HG02571 (cell line): ENCODE measurements at regions not wholly inside any gene's neighbourhood (a gene's known extent, or its start where the extent isn't known, plus 50 kb on each side); places are given as distances from the start of the nearest gene placed in this dataset.

ENCODE experiments used
- ATAC-seq: cut with Tn5 transposase; IDR thresholded peaks from one replicate; pipeline ENCODE4 v1.9.1; 2021; ENCODE audit warnings: mild to moderate bottlenecking, moderate library complexity; ENCODE audit not compliant: unreplicated experiment

DNA sequence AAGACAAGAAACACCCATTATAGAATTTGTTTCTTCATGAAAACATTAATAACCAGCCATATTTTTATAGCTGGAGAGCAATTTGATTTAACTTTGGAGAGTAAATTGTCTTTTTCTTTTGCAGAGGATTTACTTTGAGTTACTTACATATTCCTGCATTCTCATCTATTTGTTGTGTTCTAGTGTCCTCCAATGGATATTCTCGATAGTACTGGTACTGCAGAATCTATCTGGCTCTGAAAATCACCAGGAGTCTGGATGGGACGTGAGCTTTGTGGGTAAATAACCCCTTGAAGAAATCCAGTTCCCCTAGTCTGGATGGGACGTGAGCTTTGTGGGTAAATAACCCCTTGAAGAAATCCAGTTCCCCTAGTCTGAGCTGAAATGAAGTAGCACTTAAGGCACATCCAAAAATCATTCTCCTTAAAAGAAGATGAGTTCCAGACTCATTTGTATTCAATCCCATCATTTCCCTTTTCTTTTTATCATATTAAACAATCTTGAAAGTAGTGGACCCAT is 294.1 kb upstream of the UBE2E2 start:
- no peak for ATAC-seq

DNA sequence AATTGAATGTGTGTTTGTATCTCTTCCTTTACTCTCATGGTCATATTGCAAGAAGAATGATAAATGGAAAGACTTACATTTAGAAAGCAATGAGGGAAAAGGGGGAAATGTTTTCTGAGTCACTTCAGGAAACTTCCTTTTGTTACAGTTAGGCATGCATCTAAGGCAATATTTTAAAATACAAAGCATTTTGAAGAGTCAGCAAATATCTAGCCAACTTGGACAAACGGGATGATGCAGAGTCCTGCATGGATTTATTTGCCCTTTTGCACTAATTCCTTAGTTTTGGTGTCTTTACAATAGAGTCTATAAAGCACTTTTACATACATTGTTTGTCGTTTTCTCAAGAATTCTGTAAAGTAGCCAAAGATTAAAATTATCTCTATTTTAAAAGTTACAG is 286.2 kb upstream of the UBE2E2 start:
- no peak for ATAC-seq

DNA sequence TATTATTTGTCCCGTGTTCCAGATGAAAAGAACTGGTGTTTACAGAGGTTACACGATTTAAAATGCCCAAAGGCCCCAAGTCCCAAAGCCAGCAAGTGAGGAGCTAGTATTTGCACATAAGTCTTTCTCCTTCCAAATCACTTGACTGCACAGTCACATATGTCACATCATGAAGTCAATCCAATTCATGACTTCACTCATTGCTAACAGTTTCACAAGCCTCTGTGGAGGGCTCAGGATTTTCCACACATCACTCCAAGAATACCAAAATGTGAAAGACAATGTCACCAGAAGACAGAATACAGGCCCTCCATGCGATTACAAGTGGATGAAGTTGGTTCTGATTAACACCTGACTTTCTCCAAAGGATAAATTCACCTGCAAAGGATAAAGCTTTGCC is 283.1 kb upstream of the UBE2E2 start:
- ATAC-seq: no peak

DNA sequence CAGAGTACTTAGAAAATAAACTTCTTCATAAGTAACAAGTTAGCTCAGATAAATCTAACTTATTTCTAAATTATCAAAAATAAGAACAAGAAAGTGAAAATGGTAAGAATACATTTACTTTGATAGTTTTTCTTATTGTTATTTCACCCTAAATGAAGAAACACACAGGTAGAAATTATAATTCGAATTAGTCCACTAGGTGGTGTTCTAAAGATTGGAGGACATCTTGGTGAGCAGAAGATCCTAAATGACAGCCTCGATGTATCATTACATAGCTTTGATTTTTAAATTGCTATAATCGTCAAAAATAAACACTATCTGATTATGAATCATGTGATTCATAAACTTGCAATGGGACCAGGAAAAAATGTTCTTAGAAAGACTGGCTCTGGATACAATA is 280.8 kb upstream of the UBE2E2 start:
- ATAC-seq: no peak

DNA sequence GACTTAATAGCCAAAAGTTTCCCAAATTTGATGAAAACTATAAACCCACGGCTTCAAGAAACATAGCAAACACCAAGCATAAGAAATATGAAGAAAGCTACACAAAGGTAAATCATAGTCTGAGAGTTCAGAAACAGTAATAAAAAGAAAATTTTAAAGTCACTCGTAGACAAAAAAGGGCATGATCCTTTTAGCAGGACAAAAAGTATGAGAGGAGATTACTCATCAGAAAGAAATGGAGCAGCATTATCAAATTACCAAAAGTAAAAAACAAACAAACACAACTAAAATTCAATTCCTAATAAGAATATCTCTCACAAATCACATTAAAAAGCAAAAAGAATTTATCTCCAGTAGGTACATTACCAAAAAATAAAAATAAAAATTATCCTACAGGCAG is 279.4 kb upstream of the UBE2E2 start:
- no peak for ATAC-seq

DNA sequence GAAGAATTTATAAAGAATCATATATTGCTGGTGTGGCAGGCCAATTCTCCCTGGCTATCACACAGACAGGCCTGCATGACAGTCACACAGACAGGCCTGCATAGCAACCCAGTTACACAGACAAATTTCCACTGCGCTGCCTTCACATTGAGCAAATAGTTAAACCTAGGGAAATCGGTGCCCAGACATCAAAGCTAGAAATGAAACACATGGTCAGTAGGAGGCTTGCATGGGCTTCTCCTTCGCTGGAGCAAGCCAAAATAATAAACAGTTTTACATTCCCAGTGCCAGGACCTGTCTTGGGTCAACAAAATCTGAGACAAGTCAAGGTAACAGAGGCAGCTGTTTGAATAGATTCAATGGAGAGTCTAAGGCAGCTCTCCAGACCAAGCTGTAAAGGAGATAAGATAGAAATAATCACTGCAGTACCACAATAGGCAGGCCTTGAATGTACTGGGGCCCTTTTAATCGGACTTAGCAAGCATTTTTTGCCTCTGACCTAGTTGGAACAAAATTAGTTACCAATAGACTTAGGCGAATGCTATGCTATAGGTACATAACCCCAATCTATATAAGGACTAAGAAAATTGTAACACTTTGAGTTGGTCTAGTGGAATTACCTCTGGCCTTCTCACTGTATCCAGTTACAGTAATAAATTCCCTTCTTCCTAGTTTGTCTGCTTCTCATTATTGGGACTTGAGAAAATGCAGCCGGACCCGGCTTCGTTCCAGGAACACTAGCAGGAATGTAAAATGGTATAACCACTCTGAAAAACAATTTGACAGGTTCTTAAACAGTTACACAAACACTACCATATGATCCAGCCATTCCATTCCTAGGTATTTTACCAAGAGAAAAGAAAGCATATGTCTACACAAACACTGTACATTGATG is 274.7 kb upstream of the UBE2E2 start:
- no peak for ATAC-seq

DNA sequence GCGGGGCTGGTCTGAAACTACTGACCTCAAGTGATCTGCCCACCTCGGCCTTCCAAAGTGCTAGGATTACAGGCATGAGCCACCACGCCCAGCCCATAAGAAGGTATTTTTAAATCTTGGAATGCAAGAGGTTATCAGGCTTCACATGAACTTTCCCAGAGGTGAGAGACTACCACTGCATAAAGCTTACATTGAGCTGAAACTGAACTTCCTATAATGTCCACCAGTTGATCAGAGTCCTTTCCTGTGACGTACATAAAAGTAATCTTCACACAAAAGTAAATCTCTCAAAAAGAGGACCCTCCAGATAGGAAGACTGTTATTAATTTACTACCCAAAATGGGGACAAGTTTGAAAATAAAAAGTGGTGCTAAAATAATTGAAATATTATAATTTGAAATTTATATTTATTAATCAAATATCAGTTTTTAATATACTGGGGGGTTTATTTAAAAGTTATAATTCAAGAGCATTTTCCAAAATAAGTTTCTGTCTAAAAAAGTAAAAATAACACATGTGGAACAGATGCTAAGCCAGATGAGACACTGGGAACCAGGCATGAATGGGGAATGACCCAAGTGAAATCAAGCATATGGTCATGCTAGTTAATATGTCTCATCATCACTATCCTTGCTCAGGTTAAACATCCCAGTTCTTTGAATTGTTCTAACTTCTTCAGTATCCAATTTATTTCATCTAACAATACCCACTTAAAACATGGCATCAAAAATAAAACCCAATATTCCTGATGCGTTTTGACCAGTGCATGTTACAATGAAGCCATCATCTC is 269.9 kb upstream of the UBE2E2 start:
- ATAC-seq: no peak

DNA sequence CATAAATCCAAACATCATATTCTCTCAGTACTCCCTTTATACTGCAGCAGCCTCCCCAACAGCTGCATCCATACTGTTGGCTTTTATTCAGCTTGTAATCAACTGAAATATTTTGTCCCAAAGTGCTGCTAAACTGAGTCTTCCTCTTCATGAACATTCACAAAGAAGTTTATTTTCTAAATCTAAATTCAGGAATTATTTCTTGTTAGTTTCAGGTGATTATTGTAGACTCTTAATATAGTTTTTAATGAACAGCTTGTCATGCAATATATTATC is 269.3 kb upstream of the UBE2E2 start:
- no peak for ATAC-seq

DNA sequence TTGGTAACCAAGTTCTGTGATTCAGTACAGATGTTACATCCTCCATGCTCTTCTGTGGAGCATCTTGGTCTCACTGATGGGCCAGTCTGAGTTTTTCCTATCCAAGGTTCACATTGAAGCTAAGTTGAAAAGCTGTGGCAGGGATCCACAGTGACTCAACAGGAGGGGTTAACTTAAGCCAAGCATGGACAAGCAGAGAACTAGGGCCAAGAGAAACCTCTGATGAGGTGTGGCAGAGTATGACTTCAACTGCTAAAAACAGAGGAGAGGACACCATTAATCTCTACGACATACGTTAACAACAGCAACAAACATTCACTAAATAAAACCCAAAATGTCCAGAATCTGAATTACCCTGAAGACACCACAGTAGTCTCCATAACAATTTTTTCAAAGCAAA is 268.1 kb upstream of the UBE2E2 start:
- no peak for ATAC-seq

DNA sequence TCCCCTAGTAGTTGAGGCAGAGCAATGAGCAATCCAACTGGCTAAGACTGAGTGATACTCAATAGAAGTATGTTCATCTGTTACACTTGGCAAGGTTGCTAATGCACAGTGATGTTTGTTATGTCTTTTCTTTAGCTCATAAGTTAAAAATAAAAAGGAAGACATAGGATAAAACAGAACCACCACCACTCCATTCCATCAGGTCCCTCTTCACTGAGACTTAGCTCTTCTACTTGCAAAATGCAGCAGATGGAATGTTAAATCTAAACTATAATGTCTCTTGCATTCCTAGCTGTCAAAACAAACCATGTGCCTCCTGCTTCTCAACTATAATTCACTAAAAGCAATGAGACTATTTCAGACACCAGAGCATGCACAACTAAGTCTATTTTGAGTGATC is 265.6 kb upstream of the UBE2E2 start:
- no peak for ATAC-seq

DNA sequence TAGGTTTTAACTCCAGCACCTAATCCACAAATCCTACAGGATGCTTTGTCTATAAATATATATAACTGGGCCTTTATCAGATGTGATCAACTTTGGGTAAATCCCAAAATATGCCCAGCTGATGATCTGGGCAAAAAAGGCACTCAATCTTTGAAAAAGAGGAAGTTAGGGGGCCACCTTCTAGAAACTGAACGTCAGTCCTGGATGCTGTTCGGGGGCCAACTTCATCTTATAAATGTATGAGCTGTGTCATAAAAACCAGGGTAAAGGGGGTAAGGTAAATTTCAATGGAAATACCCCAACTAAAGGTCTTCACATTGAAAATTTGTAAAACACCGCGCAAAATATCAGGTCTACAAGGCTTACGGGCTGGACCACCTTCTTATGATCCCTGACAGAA is 264.4 kb upstream of the UBE2E2 start:
- no peak for ATAC-seq

DNA sequence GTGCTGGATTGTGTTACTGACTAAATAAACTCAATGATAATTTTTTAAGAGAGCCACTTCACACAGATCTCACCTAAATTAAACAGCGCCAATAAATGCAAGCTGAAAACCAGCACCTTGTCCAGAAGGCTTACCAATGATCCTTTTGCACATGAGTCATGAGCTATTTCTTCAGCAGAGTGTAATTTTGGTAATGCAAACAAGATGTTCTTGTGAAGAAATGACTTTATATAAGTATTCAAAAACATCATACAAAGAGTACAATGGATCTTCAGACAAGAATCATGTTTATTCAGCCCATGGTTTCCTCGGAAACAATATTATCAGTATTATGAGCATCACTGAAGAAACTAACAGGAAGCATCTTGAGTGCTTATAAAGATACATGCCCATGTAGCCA is 263.8 kb upstream of the UBE2E2 start:
- no peak for ATAC-seq

DNA sequence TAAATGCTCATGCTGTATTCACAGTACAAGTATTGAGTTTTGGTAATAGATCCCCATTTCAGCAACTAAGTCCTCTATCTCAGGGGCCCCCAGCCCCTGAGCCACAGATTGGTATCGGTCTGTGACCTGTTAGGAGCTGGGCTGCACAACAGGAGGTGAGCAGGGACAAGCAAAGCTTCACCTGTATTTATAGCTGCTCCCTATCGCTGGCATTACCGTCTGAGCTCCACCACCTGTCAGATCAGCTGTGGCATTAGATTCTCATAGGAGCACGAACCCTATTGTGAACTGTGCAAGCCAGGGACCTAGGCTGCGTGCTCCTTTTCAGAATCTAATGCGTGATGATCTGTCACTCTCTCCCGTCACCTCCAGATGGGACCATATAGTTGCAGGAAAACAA is 262.8 kb upstream of the UBE2E2 start:
- no peak for ATAC-seq

DNA sequence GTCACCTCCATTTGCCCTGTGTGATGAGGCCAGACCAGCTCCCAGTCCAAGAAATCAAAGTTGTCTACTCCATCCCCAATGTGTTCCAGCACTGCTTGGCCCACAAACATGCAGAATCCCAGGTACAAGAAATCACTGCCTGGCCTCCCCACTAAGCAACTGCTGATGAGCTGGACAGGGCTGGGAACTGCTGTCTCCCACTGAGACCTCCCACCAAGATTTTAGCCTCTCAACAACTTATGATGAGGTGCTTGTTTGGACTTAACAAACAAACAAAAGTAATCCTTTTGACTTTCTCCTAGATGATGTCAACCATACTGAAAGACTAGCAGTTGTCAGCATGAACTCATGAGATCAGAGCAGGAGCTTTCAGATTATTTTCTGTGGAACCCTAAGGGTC is 260.1 kb upstream of the UBE2E2 start:
- no peak for ATAC-seq

DNA sequence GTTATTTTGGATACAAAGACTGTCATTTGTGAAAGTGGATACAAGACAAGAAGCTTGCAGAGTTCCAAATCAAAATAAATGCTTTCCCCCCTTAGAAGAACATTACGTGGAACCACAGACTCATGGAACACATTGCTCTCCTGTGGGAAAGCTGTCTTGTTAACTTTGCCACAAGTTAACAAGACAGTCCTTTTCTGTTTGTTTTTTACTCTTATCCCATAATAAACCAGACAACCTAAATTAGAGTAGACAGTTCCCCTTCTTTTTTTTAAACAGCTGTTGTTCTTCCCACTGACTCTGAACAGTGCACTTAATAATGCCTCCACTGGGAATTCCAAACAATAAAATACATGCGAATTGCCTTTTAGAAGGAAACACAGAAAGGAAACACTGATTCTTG is 255.3 kb upstream of the UBE2E2 start:
- ATAC-seq: no peak

DNA sequence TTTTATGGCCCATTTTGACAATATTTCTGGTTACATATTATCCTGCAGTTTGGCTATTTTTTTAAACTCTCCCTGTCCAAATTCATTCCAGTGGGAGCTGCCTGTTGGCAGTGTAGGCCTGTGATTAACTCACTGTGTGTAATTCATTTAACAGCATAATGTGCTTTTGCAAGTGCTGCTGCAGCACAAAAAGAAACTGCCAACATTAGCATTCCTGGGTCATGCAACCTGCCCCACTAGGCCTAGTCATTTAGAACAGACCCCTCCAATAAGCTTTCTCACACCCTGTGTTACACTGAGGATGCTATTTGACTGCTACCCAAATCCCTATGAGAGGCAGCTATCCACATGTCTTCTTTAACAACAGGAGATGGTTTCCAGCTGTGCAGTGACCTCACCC is 251.2 kb upstream of the UBE2E2 start:
- ATAC-seq: no peak

DNA sequence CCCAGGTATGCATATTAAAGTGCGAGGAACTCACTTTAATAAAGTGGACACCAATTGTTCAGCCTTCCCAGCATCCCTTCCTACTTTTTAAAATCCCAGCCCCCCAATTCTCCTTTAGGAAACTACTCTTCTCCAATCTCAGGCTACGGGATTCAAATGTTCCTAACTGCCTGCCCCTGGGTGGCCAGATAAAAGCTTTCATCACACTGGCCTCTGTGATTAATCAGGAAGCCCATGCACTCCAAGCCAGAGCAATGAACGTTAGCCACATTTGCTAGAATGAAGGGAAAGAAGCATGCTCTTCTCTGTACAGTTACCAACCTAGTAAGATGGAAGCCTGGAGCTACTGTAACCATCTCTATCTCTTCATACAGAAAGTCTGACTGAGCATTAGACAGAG is 250.3 kb upstream of the UBE2E2 start:
- ATAC-seq: no peak

DNA sequence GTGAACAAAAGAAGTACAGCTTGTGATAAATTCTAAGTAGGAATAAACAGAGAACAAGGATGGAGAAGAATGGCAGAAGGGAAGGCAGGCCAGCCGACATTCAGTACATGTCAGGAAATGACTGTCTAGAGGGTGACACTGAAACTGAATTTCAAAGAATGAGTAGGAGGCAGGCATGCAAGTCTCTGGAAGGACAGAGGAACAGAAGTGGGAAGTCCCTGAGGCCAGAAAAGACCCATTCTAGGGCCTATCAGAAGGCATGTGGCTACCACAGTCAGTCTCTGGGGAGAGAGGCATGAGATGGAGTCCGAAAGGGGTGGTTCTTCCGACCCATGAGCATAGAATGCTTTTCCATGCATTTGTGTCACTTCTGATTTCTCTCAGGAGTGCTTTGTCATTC is 243.5 kb upstream of the UBE2E2 start:
- ATAC-seq: peak; percentile 97

DNA sequence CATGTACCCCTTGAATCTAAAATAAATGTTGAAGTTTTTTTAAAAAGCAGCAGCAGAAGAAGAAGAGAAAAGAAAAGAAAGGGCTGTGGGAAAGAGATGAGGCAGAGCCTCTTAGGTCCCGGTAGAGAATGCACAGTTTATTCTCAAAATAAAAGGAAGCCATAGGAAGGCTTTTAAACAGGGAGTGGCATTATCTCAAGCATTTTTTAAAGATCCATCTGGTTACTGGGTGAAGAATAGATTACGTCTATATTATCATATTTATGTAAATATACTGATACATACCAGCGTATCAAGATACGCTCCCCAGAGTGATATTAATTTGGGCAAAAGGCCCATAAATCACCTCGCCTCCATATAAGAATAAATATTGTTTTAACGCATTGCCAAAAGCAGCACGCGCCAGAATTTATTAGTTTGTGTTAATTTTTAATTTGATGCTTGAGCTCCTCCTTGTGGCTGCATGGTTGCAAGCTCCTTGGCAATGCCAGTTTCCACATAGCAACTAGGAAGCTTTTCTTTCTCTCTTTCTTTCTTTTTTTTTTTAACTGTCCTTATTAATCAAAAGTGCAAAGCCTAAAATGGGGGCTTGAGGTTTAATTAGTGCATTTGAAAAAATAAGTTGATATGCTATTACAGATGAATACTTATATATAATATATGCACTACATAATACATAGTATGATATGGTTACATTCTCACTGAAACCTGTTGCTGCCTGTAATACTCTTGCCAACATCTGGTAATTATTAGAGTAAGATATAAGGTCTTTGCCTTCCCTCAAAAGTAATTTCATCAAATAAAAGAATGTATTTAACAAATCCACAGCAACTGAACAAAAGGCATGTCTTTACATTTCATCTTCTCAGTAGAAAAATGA is 242.8 kb upstream of the UBE2E2 start:
- peak; percentile 34 for ATAC-seq

DNA sequence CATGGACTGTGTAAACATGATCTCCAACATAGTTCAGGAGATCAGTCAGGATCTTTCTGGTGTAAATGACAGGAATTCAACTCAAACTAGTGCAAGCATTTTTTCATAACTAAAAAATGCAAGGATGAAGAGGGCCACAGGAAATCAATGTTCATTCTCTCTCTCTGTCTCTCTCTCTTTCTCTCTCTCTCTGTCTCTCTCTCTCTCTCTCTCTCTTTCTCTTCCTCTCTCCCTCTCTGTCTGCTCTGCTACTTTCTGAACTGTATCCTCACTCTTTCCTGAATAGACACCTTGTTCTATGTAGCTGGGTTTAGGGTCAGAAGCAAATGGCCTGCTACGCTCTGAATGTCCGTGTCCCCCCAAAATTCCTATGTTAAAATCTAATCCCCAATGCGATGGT is 240.9 kb upstream of the UBE2E2 start:
- no peak for ATAC-seq

DNA sequence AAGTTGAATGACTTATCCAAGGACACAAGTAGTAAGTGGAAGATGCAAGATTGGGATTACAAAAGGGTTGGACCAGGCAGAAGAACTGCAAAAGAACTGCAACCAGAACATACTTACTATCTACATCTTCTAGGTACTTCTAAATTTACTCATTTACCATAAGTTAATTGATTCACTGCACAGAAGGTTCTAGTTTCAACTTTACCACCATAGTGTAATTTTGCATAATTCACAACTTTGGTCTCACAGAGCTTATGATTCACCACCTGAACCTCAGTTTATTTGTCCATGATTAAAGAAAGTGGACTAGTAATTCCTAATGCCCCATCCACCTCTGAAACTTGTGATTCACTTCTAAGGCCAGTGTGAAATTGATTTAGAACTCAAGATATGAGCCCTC is 236.8 kb upstream of the UBE2E2 start:
- no peak for ATAC-seq
